NCI-H2227 treated with DMSO at 0.1 percent for 48 hours (cell line): ENCODE measurements at regions not wholly inside any gene's neighbourhood (a gene's known extent, or its start where the extent isn't known, plus 50 kb on each side); places are given as distances from the start of the nearest gene placed in this dataset.
A peak's percentile ranks its signal among the peaks of the same experiment; 100 is the strongest.
"Not testable (repeated sequence)": the region's sequence is repeated elsewhere in the genome, so short reads cannot be mapped to it uniquely, and the experiment has no call there.

Experiments used
- DNase-seq: peaks from one replicate; lab custom pipeline; 2025; lab: John Stamatoyannopoulos, UW

GRCh38 chr1:60665311-60665710, 417.1 kb upstream of the NFIA start:
- no peak for DNase-seq

- no peak for DNase-seq
Measured at GRCh38 chr1:60664086-60664625, 418.2 kb upstream of the NFIA start.

GRCh38 chr1:60662486-60663044, 419.8 kb upstream of the NFIA start:
- no peak for DNase-seq

- no peak for DNase-seq
Measured at GRCh38 chr1:60657926-60658325, 424.4 kb upstream of the NFIA start.

GRCh38 chr1:60655679-60656355, 426.5 kb upstream of the NFIA start:
- DNase-seq, result no peak

- DNase-seq, result not testable (repeated sequence)
Measured at GRCh38 chr1:60640033-60640551, 442.3 kb upstream of the NFIA start.

- DNase-seq, result no peak
Measured at GRCh38 chr1:60639287-60639686, 443.1 kb upstream of the NFIA start.

- no peak for DNase-seq
Measured at GRCh38 chr1:60637651-60638050, 444.7 kb upstream of the NFIA start.

- no peak for DNase-seq
Measured at GRCh38 chr1:60636946-60637345, 445.4 kb upstream of the NFIA start.

- DNase-seq, result no peak
Measured at GRCh38 chr1:60634106-60634505, 448.3 kb upstream of the NFIA start.

- no peak for DNase-seq
Measured at GRCh38 chr1:60622486-60622885, 459.9 kb upstream of the NFIA start.

GRCh38 chr1:60621368-60621851, 461.0 kb upstream of the NFIA start:
- peak; percentile 83 for DNase-seq

- no peak for DNase-seq
Measured at GRCh38 chr1:60620087-60620486, 462.3 kb upstream of the NFIA start.

GRCh38 chr1:60619581-60619980, 462.8 kb upstream of the NFIA start:
- no peak for DNase-seq

- DNase-seq, result no peak
Measured at GRCh38 chr1:60615666-60616065, 466.7 kb upstream of the NFIA start.

- no peak for DNase-seq
Measured at GRCh38 chr1:60612790-60613189, 469.6 kb upstream of the NFIA start.

- DNase-seq, result not testable (repeated sequence)
Measured at GRCh38 chr1:60606921-60607320, 475.4 kb upstream of the NFIA start.

- no peak for DNase-seq
Measured at GRCh38 chr1:60600532-60600931, 481.8 kb upstream of the NFIA start.

- no peak for DNase-seq
Measured at GRCh38 chr1:60599574-60599973, 482.8 kb upstream of the NFIA start.

- DNase-seq, result no peak
Measured at GRCh38 chr1:60598041-60598910, 484.1 kb upstream of the NFIA start.

- no peak for DNase-seq
Measured at GRCh38 chr1:60596791-60597750, 485.3 kb upstream of the NFIA start.
